SK-N-MC (cell line): ENCODE measurements at regions not wholly inside any gene's neighbourhood (a gene's known extent, or its start where the extent isn't known, plus 50 kb on each side); places are given as distances from the start of the nearest gene placed in this dataset.

Experiments used
- EZH2 ChIP-seq: fragments of 200-600 bp; sonication (generic); IDR thresholded peaks from one replicate; pipeline ENCODE4 v1.6.1; 2017; ENCODE audit warnings: antibody characterized with exemption
- FOXP2 ChIP-seq: optimal IDR thresholded peaks from 2 replicates; pipeline ENCODE3; 2011; ENCODE audit warnings: mild to moderate bottlenecking, moderate library complexity; ENCODE audit not compliant: insufficient read depth; ENCODE audit errors: extremely low read length, control extremely low read depth
- POLR2AphosphoS5 ChIP-seq: IDR thresholded peaks from 2 replicates; pipeline ENCODE4 v1.6.1; 2012; ENCODE audit warnings: mild to moderate bottlenecking, low read depth, low read length, borderline replicate concordance

- no peak for TF ChIP-seq EZH2
- TF ChIP-seq POLR2AphosphoS5, result no peak
- TF ChIP-seq FOXP2, result no peak
Observed at GRCh38 chr4:124199755-124200154, 512.8 kb downstream of the ANKRD50 start.
